Mesothelial cell of epicardium (in vitro differentiated cells): ENCODE measurements at regions not wholly inside any gene's neighbourhood (a gene's known extent, or its start where the extent isn't known, plus 50 kb on each side); places are given as distances from the start of the nearest gene placed in this dataset.

Source experiments
- DNase-seq, 2 experiments: peaks; one replicate each; pipeline ENCODE4 v3.0.0; 2021; ENCODE audit warnings: low spot score in 2 of 2; ENCODE audit not compliant: unreplicated experiment in 2 of 2
- H3K27ac Mint-ChIP-seq: 2 replicates; pipeline ENCODE4 v1.8.0; 2021; ENCODE audit warnings: mixed read lengths
- H3K27me3 Mint-ChIP-seq: 2 replicates; pipeline ENCODE4 v1.8.0; 2021; ENCODE audit warnings: low read depth, mixed read lengths
- H3K36me3 Mint-ChIP-seq: 2 replicates; pipeline ENCODE4 v1.8.0; 2021; ENCODE audit warnings: mixed read lengths
- H3K4me1 Mint-ChIP-seq: 2 replicates; pipeline ENCODE4 v1.8.0; 2021; ENCODE audit warnings: mixed read lengths
- H3K4me3 Mint-ChIP-seq: 2 replicates; pipeline ENCODE4 v1.8.0; 2021; ENCODE audit warnings: mild to moderate bottlenecking, moderate library complexity, mixed read lengths
- H3K9me3 Mint-ChIP-seq: 2 replicates; pipeline ENCODE4 v1.8.0; 2021; ENCODE audit warnings: mixed read lengths
- TF ChIP-seq, protein P1 (sequence below): fragments of 200-600 bp; sonication (generic); IDR thresholded peaks from one replicate; pipeline ENCODE4 v1.5.0; 2021; ENCODE audit warnings: antibody characterized with exemption; ENCODE audit not compliant: unreplicated experiment

DNA sequence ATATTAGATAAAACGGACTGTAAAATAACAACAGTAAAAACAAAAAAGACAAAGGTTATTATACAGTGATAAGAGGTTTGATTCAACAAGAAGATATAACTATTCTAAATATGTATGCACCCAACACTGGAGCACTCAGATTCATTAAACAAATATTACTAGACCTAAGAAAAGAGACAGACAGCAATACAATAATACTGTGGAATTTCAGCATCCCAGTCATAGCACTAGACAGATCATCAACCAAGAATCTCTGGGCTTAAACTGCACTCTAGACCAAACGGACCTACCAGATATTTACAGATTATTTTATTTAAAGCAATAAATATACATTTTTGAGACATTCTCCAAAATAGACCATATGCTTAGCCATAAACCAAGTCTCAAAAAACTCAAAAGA lies 263.8 kb downstream of the C6orf118 start:
- no peak for DNase-seq
- Mint-ChIP-seq H3K9me3 (peaks cover 32% of the 10 kb centered on the region), H3K4me1 (no peaks in the 10 kb centered on the region), H3K27ac (no peak overlapping the region), H3K4me3 (no peak overlapping the region), H3K36me3 (peaks cover 7% of the 10 kb centered on the region), H3K27me3 (no peaks in the 10 kb centered on the region)
- TF ChIP-seq, protein P1, sequence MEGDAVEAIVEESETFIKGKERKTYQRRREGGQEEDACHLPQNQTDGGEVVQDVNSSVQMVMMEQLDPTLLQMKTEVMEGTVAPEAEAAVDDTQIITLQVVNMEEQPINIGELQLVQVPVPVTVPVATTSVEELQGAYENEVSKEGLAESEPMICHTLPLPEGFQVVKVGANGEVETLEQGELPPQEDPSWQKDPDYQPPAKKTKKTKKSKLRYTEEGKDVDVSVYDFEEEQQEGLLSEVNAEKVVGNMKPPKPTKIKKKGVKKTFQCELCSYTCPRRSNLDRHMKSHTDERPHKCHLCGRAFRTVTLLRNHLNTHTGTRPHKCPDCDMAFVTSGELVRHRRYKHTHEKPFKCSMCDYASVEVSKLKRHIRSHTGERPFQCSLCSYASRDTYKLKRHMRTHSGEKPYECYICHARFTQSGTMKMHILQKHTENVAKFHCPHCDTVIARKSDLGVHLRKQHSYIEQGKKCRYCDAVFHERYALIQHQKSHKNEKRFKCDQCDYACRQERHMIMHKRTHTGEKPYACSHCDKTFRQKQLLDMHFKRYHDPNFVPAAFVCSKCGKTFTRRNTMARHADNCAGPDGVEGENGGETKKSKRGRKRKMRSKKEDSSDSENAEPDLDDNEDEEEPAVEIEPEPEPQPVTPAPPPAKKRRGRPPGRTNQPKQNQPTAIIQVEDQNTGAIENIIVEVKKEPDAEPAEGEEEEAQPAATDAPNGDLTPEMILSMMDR, result no peak

GRCh38 chr6:165042912-165043311 lies 266.5 kb downstream of the C6orf118 start:
- H3K9me3 Mint-ChIP-seq, result peaks cover 28% of the 10 kb centered on the region
- no peak overlapping the region for H3K4me3 Mint-ChIP-seq
- no peaks in the 10 kb centered on the region for H3K4me1 Mint-ChIP-seq
- TF ChIP-seq, protein P1, result no peak
- DNase-seq, result no peak
- peaks cover 7% of the 10 kb centered on the region for H3K36me3 Mint-ChIP-seq
- H3K27me3 Mint-ChIP-seq, result no peaks in the 10 kb centered on the region
- no peak overlapping the region for H3K27ac Mint-ChIP-seq

GRCh38 chr6:165040440-165040839 lies 269.0 kb downstream of the C6orf118 start:
- Mint-ChIP-seq H3K4me1 (no peaks in the 10 kb centered on the region), H3K9me3 (peaks cover 15% of the 10 kb centered on the region), H3K4me3 (no peak overlapping the region), H3K27me3 (no peaks in the 10 kb centered on the region), H3K27ac (no peak overlapping the region), H3K36me3 (no peaks in the 10 kb centered on the region)
- TF ChIP-seq, protein P1, result no peak
- DNase-seq, result no peak

DNA sequence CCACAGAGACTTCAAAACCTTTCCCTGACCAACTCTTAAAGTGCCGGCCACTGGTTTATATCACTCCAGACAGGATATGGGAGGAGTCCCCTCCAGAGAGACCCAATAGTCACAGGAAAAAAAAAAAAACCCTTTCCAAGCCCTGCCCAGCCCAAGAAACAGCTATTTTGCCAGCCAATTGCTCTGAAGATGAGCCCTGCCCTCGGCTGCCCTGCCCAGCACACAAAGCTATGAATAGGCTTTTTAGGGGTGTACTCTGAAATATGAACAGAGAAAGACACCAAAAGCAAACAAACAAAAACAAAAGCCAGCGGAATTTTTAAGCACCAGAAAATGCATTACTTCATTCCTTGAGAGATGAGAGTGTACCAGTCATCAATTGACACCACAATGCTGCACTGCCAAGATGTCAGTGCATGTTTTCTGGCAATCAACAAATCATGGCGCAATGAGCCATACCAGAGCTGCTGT lies 275.1 kb downstream of the C6orf118 start:
- H3K36me3 Mint-ChIP-seq, result no peaks in the 10 kb centered on the region
- TF ChIP-seq, protein P1, result no peak
- H3K9me3 Mint-ChIP-seq, result peaks cover 15% of the 10 kb centered on the region
- no peak overlapping the region for H3K27ac Mint-ChIP-seq
- no peaks in the 10 kb centered on the region for H3K4me1 Mint-ChIP-seq
- peaks cover 2% of the 10 kb centered on the region for H3K27me3 Mint-ChIP-seq
- no peak overlapping the region for H3K4me3 Mint-ChIP-seq
- no peak for DNase-seq

DNA sequence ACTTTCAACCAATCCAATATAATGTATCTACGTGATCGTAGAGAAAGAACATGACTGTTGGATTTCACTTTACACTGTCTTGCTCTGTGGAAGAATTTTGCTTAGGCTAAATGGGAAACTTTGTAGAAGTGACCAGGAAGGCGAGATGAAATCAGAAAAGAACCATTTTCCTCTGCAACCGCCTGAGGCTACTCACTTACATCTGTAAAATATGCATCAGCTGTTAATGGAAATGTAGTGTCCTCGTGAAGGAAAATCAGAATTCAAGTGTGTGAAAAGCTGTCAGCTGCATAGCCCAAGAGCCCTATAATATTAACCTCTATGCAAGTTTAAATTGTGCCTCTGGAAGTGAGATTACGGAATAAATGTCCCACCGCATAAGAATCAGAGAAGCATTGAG lies 277.9 kb downstream of the C6orf118 start:
- peaks cover 13% of the 10 kb centered on the region for H3K9me3 Mint-ChIP-seq
- no peak for DNase-seq
- TF ChIP-seq, protein P1, result no peak
- H3K4me3 Mint-ChIP-seq, result no peak overlapping the region
- peaks cover 2% of the 10 kb centered on the region for H3K27me3 Mint-ChIP-seq
- no peaks in the 10 kb centered on the region for H3K36me3 Mint-ChIP-seq
- no peaks in the 10 kb centered on the region for H3K4me1 Mint-ChIP-seq
- no peak overlapping the region for H3K27ac Mint-ChIP-seq

DNA sequence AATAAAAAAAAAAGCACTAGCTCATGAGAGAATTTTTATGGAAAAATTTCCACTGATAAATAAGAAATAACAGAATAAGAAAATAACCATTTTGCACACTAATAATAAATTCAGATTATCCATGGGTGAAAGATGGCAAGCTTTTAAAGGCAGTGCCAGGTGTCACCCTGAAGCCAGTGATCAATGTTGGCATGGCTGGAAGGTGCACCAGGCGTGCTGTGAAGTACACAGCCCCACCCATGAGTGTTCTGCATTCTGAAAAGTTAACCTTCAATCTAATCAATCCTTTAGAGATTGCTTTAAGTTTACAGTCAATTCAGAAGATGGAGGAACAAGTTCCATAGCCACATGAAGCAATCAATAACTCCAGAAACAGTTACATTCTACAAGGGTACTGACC lies 284.4 kb downstream of the C6orf118 start:
- H3K4me3 Mint-ChIP-seq, result no peak overlapping the region
- H3K27me3 Mint-ChIP-seq, result peaks cover 16% of the 10 kb centered on the region
- H3K36me3 Mint-ChIP-seq, result no peaks in the 10 kb centered on the region
- no peak for DNase-seq
- no peak overlapping the region for H3K27ac Mint-ChIP-seq
- peaks cover 3% of the 10 kb centered on the region for H3K9me3 Mint-ChIP-seq
- TF ChIP-seq, protein P1, result no peak
- H3K4me1 Mint-ChIP-seq, result no peaks in the 10 kb centered on the region
